Type B pancreatic cell (in vitro differentiated cells): ENCODE measurements at regions not wholly inside any gene's neighbourhood (a gene's known extent, or its start where the extent isn't known, plus 50 kb on each side); places are given as distances from the start of the nearest gene placed in this dataset.

Source experiments
- DNase-seq: peaks from one replicate; pipeline ENCODE4 v3.0.0; 2021; ENCODE audit warnings: mixed read lengths; ENCODE audit not compliant: unreplicated experiment; ENCODE audit errors: extremely low spot score
- H3K27ac Mint-ChIP-seq: 2 replicates; pipeline ENCODE4 v1.8.0; 2021; ENCODE audit warnings: mild to moderate bottlenecking, mixed read lengths
- H3K27me3 Mint-ChIP-seq: 2 replicates; pipeline ENCODE4 v1.8.0; 2021; ENCODE audit warnings: mixed read lengths
- H3K36me3 Mint-ChIP-seq: 2 replicates; pipeline ENCODE4 v1.8.0; 2021; ENCODE audit warnings: mixed read lengths
- H3K4me1 Mint-ChIP-seq: one replicate; pipeline ENCODE4 v1.8.0; 2021; ENCODE audit warnings: mixed read lengths; ENCODE audit not compliant: unreplicated experiment
- H3K4me3 Mint-ChIP-seq: 2 replicates; pipeline ENCODE4 v1.8.0; 2021; ENCODE audit warnings: mild to moderate bottlenecking, mixed read lengths
- H3K9me3 Mint-ChIP-seq: 2 replicates; pipeline ENCODE4 v1.8.0; 2021; ENCODE audit warnings: mixed read lengths
- TF ChIP-seq, protein P1 (sequence below): fragments of 200-600 bp; sonication (generic); conservative IDR thresholded peaks from 2 replicates; pipeline ENCODE4 v1.5.0; 2021; ENCODE audit warnings: antibody characterized with exemption, mild to moderate bottlenecking

DNA sequence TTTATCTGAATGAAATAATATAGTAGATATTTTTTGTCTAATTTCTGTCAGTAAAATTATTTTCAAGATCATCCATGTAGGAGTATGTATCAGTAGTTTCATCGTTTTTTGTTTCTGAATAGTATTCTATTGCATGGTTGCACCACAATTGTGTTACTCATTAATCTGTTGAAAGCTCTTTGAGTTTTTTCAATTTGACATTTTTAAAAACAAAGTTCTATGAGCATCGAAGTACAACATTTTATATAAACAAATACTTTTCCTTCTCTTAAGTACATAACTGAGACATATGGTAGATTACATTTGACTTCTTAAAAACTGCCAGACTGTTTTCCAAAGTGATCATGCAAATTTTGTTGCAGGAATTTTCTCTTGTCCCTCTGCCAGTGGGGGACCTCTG lies 1113.1 kb upstream of the CITED2 start:
- TF ChIP-seq, protein P1, sequence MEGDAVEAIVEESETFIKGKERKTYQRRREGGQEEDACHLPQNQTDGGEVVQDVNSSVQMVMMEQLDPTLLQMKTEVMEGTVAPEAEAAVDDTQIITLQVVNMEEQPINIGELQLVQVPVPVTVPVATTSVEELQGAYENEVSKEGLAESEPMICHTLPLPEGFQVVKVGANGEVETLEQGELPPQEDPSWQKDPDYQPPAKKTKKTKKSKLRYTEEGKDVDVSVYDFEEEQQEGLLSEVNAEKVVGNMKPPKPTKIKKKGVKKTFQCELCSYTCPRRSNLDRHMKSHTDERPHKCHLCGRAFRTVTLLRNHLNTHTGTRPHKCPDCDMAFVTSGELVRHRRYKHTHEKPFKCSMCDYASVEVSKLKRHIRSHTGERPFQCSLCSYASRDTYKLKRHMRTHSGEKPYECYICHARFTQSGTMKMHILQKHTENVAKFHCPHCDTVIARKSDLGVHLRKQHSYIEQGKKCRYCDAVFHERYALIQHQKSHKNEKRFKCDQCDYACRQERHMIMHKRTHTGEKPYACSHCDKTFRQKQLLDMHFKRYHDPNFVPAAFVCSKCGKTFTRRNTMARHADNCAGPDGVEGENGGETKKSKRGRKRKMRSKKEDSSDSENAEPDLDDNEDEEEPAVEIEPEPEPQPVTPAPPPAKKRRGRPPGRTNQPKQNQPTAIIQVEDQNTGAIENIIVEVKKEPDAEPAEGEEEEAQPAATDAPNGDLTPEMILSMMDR: no peak
- no peak overlapping the region for H3K27ac Mint-ChIP-seq
- H3K9me3 Mint-ChIP-seq: no peaks in the 10 kb centered on the region
- H3K36me3 Mint-ChIP-seq: no peaks in the 10 kb centered on the region
- no peak for DNase-seq
- H3K4me3 Mint-ChIP-seq: no peak overlapping the region
- no peaks in the 10 kb centered on the region for H3K27me3 Mint-ChIP-seq
- peaks cover 4% of the 10 kb centered on the region for H3K4me1 Mint-ChIP-seq

- Mint-ChIP-seq H3K27me3 (no peaks in the 10 kb centered on the region), H3K36me3 (no peaks in the 10 kb centered on the region), H3K4me3 (no peak overlapping the region), H3K4me1 (peaks cover 4% of the 10 kb centered on the region), H3K9me3 (no peaks in the 10 kb centered on the region), H3K27ac (no peak overlapping the region)
- TF ChIP-seq, protein P1: no peak
- DNase-seq: no peak
Measured at GRCh38 chr6:140486450-140487361, 1112.3 kb upstream of the CITED2 start.

DNA sequence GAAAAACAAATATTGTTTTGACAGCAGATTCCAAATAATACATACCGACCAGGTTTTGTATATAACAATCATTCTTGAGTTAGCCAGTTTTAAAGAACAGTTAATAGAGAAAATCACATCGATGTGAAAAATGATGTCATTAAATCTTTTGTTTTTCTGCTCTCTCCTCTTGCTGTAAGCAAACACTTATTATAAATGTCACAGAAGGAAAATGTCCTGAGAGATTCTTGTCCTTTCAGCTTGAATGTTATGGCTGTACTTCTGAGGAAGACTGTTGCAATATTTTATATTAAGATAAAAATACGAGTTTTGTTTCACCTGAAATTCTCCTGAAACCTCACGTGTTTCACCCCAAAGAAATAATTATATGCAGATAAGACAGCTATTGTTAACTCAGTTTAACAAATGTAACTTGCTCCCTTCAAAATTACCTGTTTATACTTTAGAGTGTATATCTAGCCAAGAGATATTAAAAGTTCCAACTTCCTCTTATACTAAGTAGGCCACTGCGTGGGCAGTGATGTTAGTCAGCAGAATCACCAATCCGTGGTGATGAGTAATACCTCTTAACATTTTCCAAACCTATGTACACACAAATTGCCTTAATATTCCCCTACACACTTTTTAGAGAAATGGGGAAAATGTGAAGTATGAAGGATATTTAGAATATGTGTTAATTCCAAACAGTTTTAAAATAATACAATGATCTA lies 1111.4 kb upstream of the CITED2 start:
- no peaks in the 10 kb centered on the region for H3K36me3 Mint-ChIP-seq
- no peaks in the 10 kb centered on the region for H3K27me3 Mint-ChIP-seq
- H3K4me3 Mint-ChIP-seq: no peak overlapping the region
- peaks cover 7% of the 10 kb centered on the region for H3K4me1 Mint-ChIP-seq
- H3K9me3 Mint-ChIP-seq: no peaks in the 10 kb centered on the region
- DNase-seq: no peak
- TF ChIP-seq, protein P1: no peak
- no peak overlapping the region for H3K27ac Mint-ChIP-seq

- TF ChIP-seq, protein P1: no peak
- Mint-ChIP-seq H3K27me3 (no peaks in the 10 kb centered on the region), H3K36me3 (no peaks in the 10 kb centered on the region), H3K4me3 (no peak overlapping the region), H3K27ac (no peak overlapping the region), H3K9me3 (no peaks in the 10 kb centered on the region), H3K4me1 (peaks cover 9% of the 10 kb centered on the region)
- DNase-seq: no peak
Measured at GRCh38 chr6:140480852-140481251, 1106.4 kb upstream of the CITED2 start.

DNA sequence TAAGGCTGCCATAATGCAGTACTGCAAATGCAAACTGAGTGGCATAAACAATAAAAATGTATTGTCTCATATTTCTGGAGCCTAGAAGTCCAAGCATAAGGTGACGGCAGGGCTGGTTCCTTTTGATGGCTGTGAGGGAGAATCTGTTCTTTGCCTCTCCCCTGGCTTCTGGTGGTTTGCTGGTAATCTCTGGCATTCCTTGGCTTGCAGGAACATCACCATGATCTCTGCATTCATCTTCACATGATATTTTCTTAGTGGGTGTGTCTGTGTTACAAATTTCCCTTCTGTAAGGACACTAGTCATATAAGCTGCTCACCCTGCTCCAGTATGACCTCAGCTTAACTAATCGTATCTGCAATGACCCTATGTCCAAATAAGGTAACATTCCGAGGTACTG lies 1104.2 kb upstream of the CITED2 start:
- Mint-ChIP-seq H3K4me3 (no peak overlapping the region), H3K27ac (no peak overlapping the region), H3K9me3 (no peaks in the 10 kb centered on the region), H3K27me3 (no peaks in the 10 kb centered on the region), H3K36me3 (no peaks in the 10 kb centered on the region), H3K4me1 (peaks cover 5% of the 10 kb centered on the region)
- DNase-seq: no peak
- TF ChIP-seq, protein P1: no peak
